ENCODE measurements at regions not wholly inside any gene's neighbourhood (a gene's known extent, or its start where the extent isn't known, plus 50 kb on each side); places are given as distances from the start of the nearest gene placed in this dataset.
"Not testable (repeated sequence)": the region's sequence is repeated elsewhere in the genome, so short reads cannot be mapped to it uniquely, and the experiment has no call there.

DNA sequence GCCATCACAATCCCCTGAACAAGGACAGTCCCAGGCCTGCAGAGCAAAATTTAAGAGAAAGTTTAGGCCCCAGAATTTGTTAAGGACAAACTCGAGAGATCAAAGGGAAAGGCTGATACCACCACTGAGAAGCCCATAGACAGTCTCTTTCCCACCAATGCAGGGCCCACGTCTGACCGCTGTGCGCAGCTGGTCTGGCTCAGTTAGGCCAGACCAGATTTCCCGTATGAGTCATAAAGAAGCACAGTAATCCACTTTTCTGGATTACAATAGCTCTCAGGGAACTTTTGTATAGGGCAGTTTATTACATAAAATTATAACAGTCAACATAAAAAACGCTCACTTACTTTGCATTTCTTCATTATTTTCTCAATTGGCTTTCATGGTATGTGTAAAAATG, 259.5 kb downstream of the RCHY1 start:
- Mint-ChIP-seq H3K27me3 (no peaks in the 10 kb centered on the region), H3K4me3 (no peak overlapping the region), H3K9me3 (peaks cover 4% of the 10 kb centered on the region), H3K4me1 (no peaks in the 10 kb centered on the region), H3K36me3 (ENCODE audit: low read depth) (no peaks in the 10 kb centered on the region), H3K27ac (no peak overlapping the region)
- intact Hi-C loops (cut with micrococcal nuclease) = no loop called here
- no peak for DNase-seq

DNA sequence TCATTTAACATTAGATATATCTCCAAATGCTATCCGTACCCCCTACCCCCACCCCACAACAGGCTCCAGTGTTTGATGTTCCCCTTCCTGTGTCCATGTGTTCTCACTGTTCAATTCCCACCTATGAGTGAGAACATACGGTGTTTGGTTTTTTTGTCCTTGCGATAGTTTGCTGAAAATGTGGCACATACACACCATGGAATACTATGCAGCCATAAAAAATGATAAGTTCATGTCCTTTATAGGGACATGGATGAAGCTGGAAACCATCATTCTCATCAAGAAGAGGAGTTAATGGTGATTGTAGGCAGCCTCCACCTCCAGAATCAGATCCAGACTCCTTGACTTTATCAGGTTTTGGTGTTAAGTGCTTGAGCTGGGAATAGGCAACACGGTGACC, 261.1 kb downstream of the RCHY1 start:
- H3K4me3 Mint-ChIP-seq; H3K27me3 Mint-ChIP-seq; H3K4me1 Mint-ChIP-seq; DNase-seq; H3K36me3 Mint-ChIP-seq (ENCODE audit: low read depth); H3K27ac Mint-ChIP-seq; intact Hi-C loops (cut with micrococcal nuclease); H3K9me3 Mint-ChIP-seq: not testable (repeated sequence)

DNA sequence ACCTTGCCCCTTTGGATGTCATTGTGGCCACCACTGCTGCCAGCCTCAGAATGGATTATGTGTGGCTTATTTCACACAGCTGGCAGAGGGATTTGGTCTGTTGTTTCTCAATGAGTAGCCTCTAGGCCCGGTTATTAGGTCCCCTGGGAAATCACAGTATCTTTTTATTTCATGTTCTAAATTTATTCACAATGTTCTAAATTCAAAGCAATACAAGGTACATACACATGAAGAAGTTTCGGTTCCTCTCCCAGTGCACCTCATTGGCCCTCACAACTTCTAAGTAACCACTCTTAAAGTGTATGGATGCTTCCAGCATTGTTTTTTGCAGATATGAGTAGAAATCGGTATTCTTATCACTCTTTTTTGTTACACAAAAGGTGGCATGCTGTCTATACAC, 262.7 kb downstream of the RCHY1 start:
- no peak for DNase-seq
- intact Hi-C loops (cut with micrococcal nuclease) = no loop called here
- Mint-ChIP-seq H3K27me3 (no peaks in the 10 kb centered on the region), H3K9me3 (peaks cover 4% of the 10 kb centered on the region), H3K4me3 (no peak overlapping the region), H3K27ac (no peak overlapping the region), H3K4me1 (no peaks in the 10 kb centered on the region), H3K36me3 (ENCODE audit: low read depth) (no peaks in the 10 kb centered on the region)

DNA sequence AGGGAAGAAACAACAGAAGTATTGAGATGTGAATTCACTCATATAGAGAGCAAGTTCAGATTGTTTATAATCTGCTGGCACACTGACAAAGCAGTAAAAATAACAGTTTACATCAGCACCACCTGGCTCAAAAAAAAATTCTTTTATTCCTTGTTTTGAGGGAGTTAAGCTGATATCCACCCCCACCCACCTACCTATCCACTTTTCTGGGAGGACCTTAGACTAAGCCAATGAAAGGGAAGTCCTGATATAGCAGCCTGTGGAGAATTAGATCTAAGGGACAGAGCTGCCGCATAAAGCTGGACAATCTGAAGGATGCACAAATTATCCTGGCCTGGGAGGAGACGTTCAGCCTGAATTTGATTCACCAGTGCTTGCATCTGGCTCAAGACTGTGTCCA, 264.5 kb downstream of the RCHY1 start:
- Mint-ChIP-seq H3K4me1 (no peaks in the 10 kb centered on the region), H3K36me3 (ENCODE audit: low read depth) (no peaks in the 10 kb centered on the region), H3K27me3 (no peaks in the 10 kb centered on the region), H3K27ac (no peak overlapping the region), H3K9me3 (peaks cover 4% of the 10 kb centered on the region), H3K4me3 (no peak overlapping the region)
- DNase-seq = no peak
- intact Hi-C loops (cut with micrococcal nuclease) = no loop called here

DNA sequence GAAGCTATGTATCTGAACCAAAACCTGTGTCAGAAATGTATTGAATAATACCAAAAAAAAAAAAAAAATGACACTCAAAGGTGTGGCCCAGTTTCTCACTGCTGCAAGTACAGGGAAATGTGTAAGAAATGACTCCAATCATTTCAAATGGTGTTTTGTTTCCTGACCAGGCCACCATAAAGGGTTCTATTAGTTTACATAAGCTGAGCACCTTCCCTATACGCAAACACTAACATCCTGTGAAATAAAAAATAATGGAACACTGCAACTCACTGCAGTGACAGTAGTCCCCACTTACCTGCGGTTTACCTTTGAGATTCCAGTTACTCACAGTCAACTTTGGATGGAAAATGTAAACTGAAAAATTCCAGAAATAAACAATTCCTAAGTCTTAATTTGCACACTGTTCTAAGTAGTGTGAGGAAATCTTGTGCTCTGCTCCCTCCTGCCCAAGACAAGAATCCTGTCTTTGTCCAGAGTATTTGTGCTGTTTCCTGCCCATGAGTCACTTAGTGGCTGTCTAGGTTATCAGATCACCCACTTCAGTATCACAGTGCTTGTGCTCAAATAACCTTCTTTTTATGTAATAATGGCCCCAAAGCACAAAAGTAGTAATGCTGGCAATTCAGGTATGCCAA, 265.3 kb downstream of the RCHY1 start:
- DNase-seq = no peak
- no peak overlapping the region for H3K27ac Mint-ChIP-seq
- H3K4me1 Mint-ChIP-seq = no peaks in the 10 kb centered on the region
- H3K9me3 Mint-ChIP-seq = peaks cover 4% of the 10 kb centered on the region
- intact Hi-C loops (cut with micrococcal nuclease) = no loop called here
- no peaks in the 10 kb centered on the region for H3K27me3 Mint-ChIP-seq
- no peak overlapping the region for H3K4me3 Mint-ChIP-seq
- no peaks in the 10 kb centered on the region for H3K36me3 Mint-ChIP-seq (ENCODE audit: low read depth)

DNA sequence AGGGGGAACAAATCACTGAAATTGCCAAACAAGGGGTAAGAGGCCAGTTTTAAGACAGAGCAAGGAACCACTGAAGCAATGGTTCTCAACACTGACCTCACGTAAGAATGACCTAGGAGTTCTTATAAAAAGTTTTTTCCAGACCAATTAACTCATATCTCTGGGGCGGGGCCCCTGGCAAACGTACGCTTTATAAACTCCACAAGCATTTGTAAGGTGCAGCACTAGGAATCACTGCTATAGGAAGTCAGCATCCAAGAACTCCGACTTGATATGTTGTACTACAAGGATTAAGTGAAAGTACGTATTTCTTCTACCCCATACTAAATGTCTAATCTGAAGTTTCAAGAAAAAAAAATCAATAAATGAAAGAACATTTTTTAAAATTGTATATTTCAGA, 269.9 kb downstream of the RCHY1 start:
- H3K27me3 Mint-ChIP-seq = no peaks in the 10 kb centered on the region
- H3K36me3 Mint-ChIP-seq (ENCODE audit: low read depth) = no peaks in the 10 kb centered on the region
- intact Hi-C loops (cut with micrococcal nuclease) = no loop called here
- no peak overlapping the region for H3K4me3 Mint-ChIP-seq
- no peaks in the 10 kb centered on the region for H3K9me3 Mint-ChIP-seq
- H3K27ac Mint-ChIP-seq = no peak overlapping the region
- H3K4me1 Mint-ChIP-seq = no peaks in the 10 kb centered on the region
- DNase-seq = no peak

DNA sequence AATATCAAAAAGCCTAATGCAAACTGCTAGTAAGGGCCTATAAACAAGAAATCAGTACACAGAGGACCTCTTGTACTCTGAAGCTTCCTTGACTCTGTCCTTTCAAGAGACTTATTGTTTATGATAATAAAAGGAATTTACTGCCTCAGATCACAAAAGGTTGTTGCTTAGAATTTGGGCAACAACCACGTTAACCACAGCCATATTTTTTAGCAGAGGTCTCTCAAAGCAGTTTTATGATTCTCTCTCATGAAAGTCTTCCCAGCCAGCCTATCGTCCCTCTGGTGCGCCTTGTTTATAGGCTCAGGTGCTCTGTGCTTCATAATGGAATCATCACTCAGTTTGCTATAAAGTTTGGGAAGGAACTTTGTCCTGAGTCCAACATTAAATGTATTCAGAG, 270.6 kb downstream of the RCHY1 start:
- intact Hi-C loops (cut with micrococcal nuclease) = no loop called here
- no peak overlapping the region for H3K4me3 Mint-ChIP-seq
- no peak for DNase-seq
- no peak overlapping the region for H3K27ac Mint-ChIP-seq
- H3K27me3 Mint-ChIP-seq = no peaks in the 10 kb centered on the region
- H3K4me1 Mint-ChIP-seq = no peaks in the 10 kb centered on the region
- H3K36me3 Mint-ChIP-seq (ENCODE audit: low read depth) = no peaks in the 10 kb centered on the region
- no peaks in the 10 kb centered on the region for H3K9me3 Mint-ChIP-seq

DNA sequence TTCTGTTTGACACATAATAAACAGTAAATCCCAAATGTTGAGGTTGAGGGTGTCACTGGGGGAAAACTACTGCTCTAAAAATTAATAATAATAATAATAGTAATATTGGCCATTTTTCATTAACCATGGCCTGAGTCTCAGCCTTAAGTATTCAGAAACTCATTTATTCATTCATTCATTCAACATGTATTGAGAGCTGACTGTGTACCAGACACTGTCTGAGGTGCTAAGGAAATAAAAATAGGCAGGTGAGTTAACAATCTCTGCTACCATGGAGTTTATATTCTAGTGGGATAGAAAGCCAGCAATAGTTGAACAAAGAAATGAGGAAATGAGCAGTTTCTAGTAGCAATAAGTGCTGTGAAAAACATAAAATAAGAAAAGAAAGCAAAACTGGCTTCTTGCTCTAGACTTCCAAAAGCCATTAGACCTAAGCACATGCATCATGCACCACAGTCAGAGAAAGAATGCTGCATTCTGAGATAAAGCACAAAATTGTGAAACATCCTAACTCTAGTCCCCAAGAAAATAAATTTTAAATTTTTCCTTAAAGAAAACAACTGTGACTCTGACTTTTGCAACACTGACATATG, 278.7 kb downstream of the RCHY1 start:
- Mint-ChIP-seq H3K9me3 (no peaks in the 10 kb centered on the region), H3K4me3 (no peak overlapping the region), H3K4me1 (no peaks in the 10 kb centered on the region), H3K27ac (no peak overlapping the region), H3K36me3 (ENCODE audit: low read depth) (no peaks in the 10 kb centered on the region), H3K27me3 (no peaks in the 10 kb centered on the region)
- no peak for DNase-seq
- intact Hi-C loops (cut with micrococcal nuclease) = no loop called here

DNA sequence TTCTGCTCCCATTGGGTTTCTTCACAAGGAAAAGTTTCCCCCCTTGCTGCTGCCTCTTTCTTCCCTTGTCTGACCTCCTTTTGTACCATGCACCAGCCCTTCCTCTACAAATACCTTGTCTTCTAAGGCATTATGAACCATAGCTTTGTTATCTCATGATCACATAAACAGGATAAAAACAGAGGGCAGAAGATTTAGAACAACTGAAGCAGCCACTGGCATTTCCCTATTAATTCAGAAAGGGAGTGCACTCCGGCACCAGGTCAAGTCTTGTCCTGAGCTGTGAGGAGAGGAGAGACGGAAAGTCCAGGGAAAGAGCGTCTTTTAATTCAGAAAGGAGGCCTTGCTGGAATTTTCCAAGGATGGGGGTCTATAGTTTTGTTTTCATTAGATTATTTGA, 281.7 kb downstream of the RCHY1 start:
- DNase-seq = no peak
- intact Hi-C loops (cut with micrococcal nuclease) = no loop called here
- no peaks in the 10 kb centered on the region for H3K9me3 Mint-ChIP-seq
- H3K27ac Mint-ChIP-seq = no peak overlapping the region
- no peaks in the 10 kb centered on the region for H3K36me3 Mint-ChIP-seq (ENCODE audit: low read depth)
- no peak overlapping the region for H3K4me3 Mint-ChIP-seq
- no peaks in the 10 kb centered on the region for H3K4me1 Mint-ChIP-seq
- no peaks in the 10 kb centered on the region for H3K27me3 Mint-ChIP-seq

DNA sequence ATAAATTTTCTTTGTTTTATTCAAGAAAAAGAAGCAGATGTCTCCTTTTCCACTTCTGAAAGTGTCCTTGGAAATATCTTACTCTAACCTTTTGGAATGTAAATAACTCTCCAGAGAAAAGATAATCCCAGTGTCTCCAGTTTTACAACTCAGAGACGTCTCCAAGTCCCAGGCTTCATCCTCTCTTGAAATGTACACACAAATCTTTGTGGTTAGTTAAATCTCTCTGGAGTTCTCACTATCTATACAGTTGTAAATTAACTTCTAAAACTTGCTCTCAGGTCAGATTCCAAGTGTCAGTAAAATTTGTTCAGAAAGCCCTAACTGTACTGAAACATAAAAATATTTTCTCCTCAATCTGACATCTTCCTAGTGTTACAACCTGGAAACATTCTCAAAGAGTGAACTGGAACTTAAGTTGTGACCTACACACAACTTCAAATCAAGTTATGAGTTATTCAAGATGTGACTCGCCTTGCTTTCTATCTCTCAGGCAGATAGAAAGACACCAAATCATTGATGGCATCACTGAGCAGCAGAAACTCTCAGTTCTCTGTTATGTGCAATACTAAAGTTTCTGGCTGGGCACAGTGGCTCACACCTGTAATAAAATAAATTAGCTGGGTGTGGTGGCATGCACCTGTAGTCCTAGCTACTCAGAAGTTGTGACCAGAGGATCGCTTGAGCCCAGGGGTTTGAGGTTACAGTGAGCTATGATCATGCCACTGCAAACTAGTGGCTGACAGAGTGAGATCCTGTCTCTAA, 284.2 kb downstream of the RCHY1 start:
- no peaks in the 10 kb centered on the region for H3K27me3 Mint-ChIP-seq
- H3K27ac Mint-ChIP-seq = no peak overlapping the region
- H3K9me3 Mint-ChIP-seq = no peaks in the 10 kb centered on the region
- intact Hi-C loops (cut with micrococcal nuclease) = no loop called here
- H3K4me1 Mint-ChIP-seq = no peaks in the 10 kb centered on the region
- no peaks in the 10 kb centered on the region for H3K36me3 Mint-ChIP-seq (ENCODE audit: low read depth)
- DNase-seq = no peak
- no peak overlapping the region for H3K4me3 Mint-ChIP-seq

DNA sequence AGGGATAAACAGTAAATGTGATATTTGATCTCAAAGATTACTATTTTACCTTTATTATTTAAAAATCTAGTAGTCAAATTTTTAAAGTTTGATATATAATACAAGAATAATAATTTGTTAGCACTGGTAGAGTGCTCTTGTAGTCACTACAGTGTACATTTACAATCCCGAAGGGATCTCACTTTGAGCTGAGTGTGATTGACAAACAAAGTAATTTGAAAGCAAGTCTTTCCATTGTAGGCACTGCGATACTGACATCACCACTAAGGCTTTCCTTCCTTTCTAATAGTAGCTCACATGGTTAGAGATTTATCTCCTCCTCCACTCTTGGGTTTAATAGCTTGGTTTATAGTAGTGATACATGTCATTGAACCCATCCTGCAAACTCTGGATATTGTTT, 280.6 kb downstream of the PARM1 start:
- H3K9me3 Mint-ChIP-seq = peaks cover 3% of the 10 kb centered on the region
- H3K4me1 Mint-ChIP-seq = no peaks in the 10 kb centered on the region
- no peaks in the 10 kb centered on the region for H3K27me3 Mint-ChIP-seq
- intact Hi-C loops (cut with micrococcal nuclease) = no loop called here
- no peaks in the 10 kb centered on the region for H3K36me3 Mint-ChIP-seq (ENCODE audit: low read depth)
- DNase-seq = no peak
- no peak overlapping the region for H3K27ac Mint-ChIP-seq
- H3K4me3 Mint-ChIP-seq = no peak overlapping the region

DNA sequence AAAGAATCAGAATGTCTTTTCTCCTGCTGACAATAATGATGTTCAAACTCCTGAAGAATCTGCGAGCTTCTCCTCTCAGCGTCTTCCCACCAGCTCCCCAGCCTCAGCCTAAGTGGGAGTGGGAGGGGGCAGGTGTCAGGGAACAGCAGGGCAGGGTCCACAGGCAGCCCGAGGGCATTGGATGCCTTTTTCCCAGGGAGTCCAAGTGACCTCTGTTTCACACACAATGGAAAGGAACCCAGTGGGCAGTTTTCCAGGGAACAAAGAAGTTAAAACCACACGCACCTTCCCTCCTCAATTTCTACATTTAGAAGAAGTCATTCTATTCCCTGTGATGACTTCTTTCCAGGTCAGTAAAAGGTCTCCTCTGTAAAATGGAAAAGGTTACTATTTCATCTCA, 278.5 kb downstream of the PARM1 start:
- Mint-ChIP-seq H3K27ac (no peak overlapping the region), H3K36me3 (ENCODE audit: low read depth) (no peaks in the 10 kb centered on the region), H3K27me3 (no peaks in the 10 kb centered on the region), H3K9me3 (no peaks in the 10 kb centered on the region), H3K4me3 (no peak overlapping the region), H3K4me1 (no peaks in the 10 kb centered on the region)
- no peak for DNase-seq
- intact Hi-C loops (cut with micrococcal nuclease) = no loop called here

DNA sequence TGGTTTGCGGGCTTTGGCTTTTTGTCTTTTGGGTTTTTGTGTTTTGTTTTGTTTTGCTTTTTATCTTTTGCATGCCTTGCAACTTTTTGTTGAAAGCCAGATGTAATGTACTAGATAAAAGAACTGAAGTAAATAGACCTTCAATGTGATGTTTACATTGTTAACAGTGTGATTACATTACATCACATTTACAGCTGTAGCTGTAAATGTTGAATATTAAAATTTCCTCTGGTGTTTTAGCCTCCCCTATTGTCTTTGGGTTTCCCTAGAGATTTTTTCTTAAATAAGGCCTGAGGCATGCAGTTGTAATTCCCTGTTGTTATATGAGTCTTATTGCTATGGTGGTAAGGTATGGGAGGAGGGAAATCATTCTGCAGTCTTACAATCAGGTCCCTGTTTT, 275.0 kb downstream of the PARM1 start:
- Mint-ChIP-seq H3K9me3 (no peaks in the 10 kb centered on the region), H3K4me1 (no peaks in the 10 kb centered on the region), H3K27me3 (no peaks in the 10 kb centered on the region), H3K4me3 (no peak overlapping the region), H3K36me3 (ENCODE audit: low read depth) (no peaks in the 10 kb centered on the region), H3K27ac (no peak overlapping the region)
- intact Hi-C loops (cut with micrococcal nuclease) = no loop called here
- DNase-seq = no peak

DNA sequence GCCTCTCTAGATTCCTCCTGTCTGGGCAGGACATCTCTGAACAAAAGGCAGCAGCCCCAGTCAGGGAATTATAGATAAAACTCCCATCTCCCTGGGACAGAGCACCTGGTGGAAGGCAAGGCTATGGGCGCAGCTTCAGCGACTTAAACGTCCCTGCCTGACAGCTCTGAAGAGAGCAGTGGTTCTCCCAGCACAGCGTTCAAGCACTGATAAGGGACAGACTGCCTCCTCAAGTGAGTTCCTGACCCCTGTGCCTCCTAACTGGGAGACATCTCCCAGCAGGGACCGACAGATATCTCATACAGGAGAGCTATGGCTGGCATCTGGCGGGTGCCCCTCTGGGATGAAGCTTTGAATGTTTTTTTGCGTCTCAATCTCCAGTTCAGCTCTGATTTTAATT, 262.2 kb downstream of the PARM1 start:
- no peak overlapping the region for H3K27ac Mint-ChIP-seq
- no peak for DNase-seq
- intact Hi-C loops (cut with micrococcal nuclease) = no loop called here

DNA sequence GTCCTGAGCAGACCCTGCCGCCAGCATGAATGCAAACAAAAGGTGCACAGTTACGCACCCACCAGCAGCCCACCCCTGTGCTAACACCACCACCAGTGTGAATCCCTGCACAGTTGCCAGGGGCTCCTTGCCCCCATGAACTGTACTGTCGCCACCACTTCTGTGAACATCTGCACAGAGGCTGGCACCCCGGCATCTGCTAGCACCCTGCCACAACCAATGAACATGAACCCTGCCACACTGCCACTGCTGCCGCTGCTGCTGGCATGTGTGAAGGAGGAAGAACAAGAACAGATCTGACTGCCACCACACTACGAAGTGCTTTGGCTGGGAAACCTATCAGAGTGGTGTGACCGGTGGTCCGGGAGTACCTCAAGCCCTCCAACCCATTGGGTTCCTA, 261.3 kb downstream of the PARM1 start:
- Mint-ChIP-seq H3K9me3 (no peaks in the 10 kb centered on the region), H3K27ac (no peak overlapping the region), H3K36me3 (ENCODE audit: low read depth) (no peaks in the 10 kb centered on the region), H3K4me3 (no peak overlapping the region), H3K4me1 (no peaks in the 10 kb centered on the region), H3K27me3 (no peaks in the 10 kb centered on the region)
- intact Hi-C loops (cut with micrococcal nuclease) = no loop called here
- DNase-seq = no peak

More for the DNA sequence above, 262.2 kb downstream of the PARM1 start:
- no peaks in the 10 kb centered on the region for H3K4me1 Mint-ChIP-seq
- H3K27me3 Mint-ChIP-seq = no peaks in the 10 kb centered on the region
- no peaks in the 10 kb centered on the region for H3K9me3 Mint-ChIP-seq
- H3K36me3 Mint-ChIP-seq (ENCODE audit: low read depth) = no peaks in the 10 kb centered on the region
- H3K4me3 Mint-ChIP-seq = no peak overlapping the region
